Astrocyte (in vitro differentiated cells and primary cell): ENCODE measurements at regions not wholly inside any gene's neighbourhood (a gene's known extent, or its start where the extent isn't known, plus 50 kb on each side); places are given as distances from the start of the nearest gene placed in this dataset.

Experiments used
- DNase-seq: peaks from one replicate; pipeline ENCODE4 v3.0.0-alpha.2; 2010; ENCODE audit warnings: low read depth
- FAIRE-seq: peaks from 2 replicates; lab custom pipeline; 2011; peaks lifted over from hg19 to GRCh38; lab: Jason Lieb, UNC
- H2AFZ ChIP-seq: 2 replicates; pipeline ENCODE4 v1.6.0; 2012; ENCODE audit warnings: low read depth, low read length, inconsistent platforms
- H3K27ac ChIP-seq: 2 replicates; pipeline ENCODE4 v1.5.1; 2011; ENCODE audit warnings: low read depth, low read length, inconsistent platforms
- H3K27me3 ChIP-seq: 2 replicates; pipeline ENCODE4 v1.6.0; 2011; ENCODE audit warnings: low read length, inconsistent platforms; ENCODE audit not compliant: insufficient read depth
- H3K36me3 ChIP-seq: 2 replicates; pipeline ENCODE4 v1.5.1; 2011; ENCODE audit warnings: low read length, inconsistent platforms; ENCODE audit not compliant: insufficient read depth
- H3K4me1 ChIP-seq: 2 replicates; pipeline ENCODE4 v1.5.1; 2011; ENCODE audit warnings: low read length, inconsistent platforms; ENCODE audit not compliant: insufficient read depth
- H3K4me2 ChIP-seq: 2 replicates; pipeline ENCODE4 v1.6.0; 2012; ENCODE audit warnings: low read length, inconsistent platforms
- H3K4me3 ChIP-seq: 2 replicates; pipeline ENCODE4 v1.5.1; 2011; ENCODE audit warnings: low read depth, mild to moderate bottlenecking, low read length, inconsistent platforms; ENCODE audit not compliant: insufficient read depth
- H3K79me2 ChIP-seq: 2 replicates; pipeline ENCODE4 v1.6.0; 2012; ENCODE audit warnings: mild to moderate bottlenecking, low read length, inconsistent platforms; ENCODE audit not compliant: insufficient read depth
- H3K9ac ChIP-seq: 2 replicates; pipeline ENCODE4 v1.6.0; 2012; ENCODE audit warnings: mild to moderate bottlenecking, low read length, inconsistent platforms
- H3K9me3 ChIP-seq: 2 replicates; pipeline ENCODE4 v1.5.1; 2012; ENCODE audit warnings: low read depth, mild to moderate bottlenecking, low read length, inconsistent platforms; ENCODE audit not compliant: insufficient read depth
- H4K20me1 ChIP-seq: 2 replicates; pipeline ENCODE4 v1.6.0; 2012; ENCODE audit warnings: low read length, inconsistent platforms; ENCODE audit not compliant: insufficient read depth
- H3K27ac Mint-ChIP-seq: one replicate; pipeline ENCODE4 v1.8.0; 2021; ENCODE audit warnings: mild to moderate bottlenecking, mixed read lengths; ENCODE audit not compliant: unreplicated experiment
- H3K27me3 Mint-ChIP-seq: one replicate; pipeline ENCODE4 v1.8.0; 2021; ENCODE audit warnings: low read depth, mixed read lengths; ENCODE audit not compliant: unreplicated experiment
- H3K36me3 Mint-ChIP-seq: one replicate; pipeline ENCODE4 v1.8.0; 2021; ENCODE audit warnings: low read depth, mixed read lengths; ENCODE audit not compliant: unreplicated experiment
- H3K4me1 Mint-ChIP-seq: one replicate; pipeline ENCODE4 v1.8.0; 2021; ENCODE audit warnings: low read depth, mixed read lengths; ENCODE audit not compliant: unreplicated experiment
- H3K4me3 Mint-ChIP-seq: one replicate; pipeline ENCODE4 v1.8.0; 2021; ENCODE audit warnings: mild to moderate bottlenecking, moderate library complexity, mixed read lengths; ENCODE audit not compliant: unreplicated experiment
- H3K9me3 Mint-ChIP-seq: one replicate; pipeline ENCODE4 v1.8.0; 2021; ENCODE audit warnings: mild to moderate bottlenecking, mixed read lengths; ENCODE audit not compliant: unreplicated experiment
- EZH2 ChIP-seq: IDR thresholded peaks from 2 replicates; pipeline ENCODE4 v1.6.1; 2012; ENCODE audit warnings: mild to moderate bottlenecking, low read length, inconsistent platforms; ENCODE audit not compliant: insufficient read depth
- TF ChIP-seq, protein P1 (sequence below): IDR thresholded peaks from 2 replicates; pipeline ENCODE4 v1.5.1; 2011; ENCODE audit warnings: low read depth, mild to moderate bottlenecking, inconsistent platforms, low read length, moderate library complexity; ENCODE audit not compliant: insufficient read depth

DNA sequence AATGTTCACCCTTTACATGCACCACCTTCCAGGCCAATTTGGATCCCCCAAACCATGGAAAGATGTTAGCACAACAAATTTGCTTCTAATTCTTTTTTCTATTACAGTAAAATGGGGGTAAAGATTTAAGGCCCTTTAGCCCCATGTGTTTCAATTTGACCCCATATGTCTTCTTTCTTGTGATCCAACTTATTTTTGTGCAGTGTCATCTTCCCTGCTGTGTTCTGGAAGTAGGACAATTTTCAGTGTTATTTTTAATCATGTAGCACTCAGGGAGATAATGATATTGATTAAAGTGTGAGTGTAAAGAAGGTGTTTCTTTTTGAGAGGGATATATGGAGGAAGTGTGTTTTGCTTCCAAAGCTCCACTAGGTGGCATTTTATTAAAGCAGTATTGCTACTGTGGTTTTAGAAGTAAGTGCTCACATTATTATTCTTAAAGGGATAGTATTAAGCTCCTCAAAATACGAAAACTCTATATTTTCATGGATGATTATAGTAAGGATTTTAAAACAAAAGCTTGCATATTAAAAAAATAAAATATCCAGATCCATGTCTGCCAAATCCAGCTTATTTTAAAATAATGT lies 118.7 kb upstream of the ATP10B start:
- Histone ChIP-seq H3K4me2 (no peak overlapping the region), H3K9me3 (no peaks in the 10 kb centered on the region), H3K79me2 (no peaks in the 10 kb centered on the region), H3K27ac (no peak overlapping the region), H3K4me1 (no peaks in the 10 kb centered on the region), H2AFZ (no peak overlapping the region), H4K20me1 (no peaks in the 10 kb centered on the region), H3K36me3 (no peaks in the 10 kb centered on the region), H3K4me3 (no peak overlapping the region), H3K9ac (no peak overlapping the region), H3K27me3 (no peaks in the 10 kb centered on the region)
- no peak for DNase-seq
- TF ChIP-seq EZH2 = no peak
- TF ChIP-seq, protein P1, sequence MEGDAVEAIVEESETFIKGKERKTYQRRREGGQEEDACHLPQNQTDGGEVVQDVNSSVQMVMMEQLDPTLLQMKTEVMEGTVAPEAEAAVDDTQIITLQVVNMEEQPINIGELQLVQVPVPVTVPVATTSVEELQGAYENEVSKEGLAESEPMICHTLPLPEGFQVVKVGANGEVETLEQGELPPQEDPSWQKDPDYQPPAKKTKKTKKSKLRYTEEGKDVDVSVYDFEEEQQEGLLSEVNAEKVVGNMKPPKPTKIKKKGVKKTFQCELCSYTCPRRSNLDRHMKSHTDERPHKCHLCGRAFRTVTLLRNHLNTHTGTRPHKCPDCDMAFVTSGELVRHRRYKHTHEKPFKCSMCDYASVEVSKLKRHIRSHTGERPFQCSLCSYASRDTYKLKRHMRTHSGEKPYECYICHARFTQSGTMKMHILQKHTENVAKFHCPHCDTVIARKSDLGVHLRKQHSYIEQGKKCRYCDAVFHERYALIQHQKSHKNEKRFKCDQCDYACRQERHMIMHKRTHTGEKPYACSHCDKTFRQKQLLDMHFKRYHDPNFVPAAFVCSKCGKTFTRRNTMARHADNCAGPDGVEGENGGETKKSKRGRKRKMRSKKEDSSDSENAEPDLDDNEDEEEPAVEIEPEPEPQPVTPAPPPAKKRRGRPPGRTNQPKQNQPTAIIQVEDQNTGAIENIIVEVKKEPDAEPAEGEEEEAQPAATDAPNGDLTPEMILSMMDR = no peak
- no peak overlapping the region for H3K4me3 Mint-ChIP-seq
- FAIRE-seq = no peak
- H3K4me1 Mint-ChIP-seq = no peaks in the 10 kb centered on the region
- H3K36me3 Mint-ChIP-seq = no peaks in the 10 kb centered on the region
- H3K9me3 Mint-ChIP-seq = no peaks in the 10 kb centered on the region
- peaks cover 7% of the 10 kb centered on the region for H3K27me3 Mint-ChIP-seq
- H3K27ac Mint-ChIP-seq = no peak overlapping the region

DNA sequence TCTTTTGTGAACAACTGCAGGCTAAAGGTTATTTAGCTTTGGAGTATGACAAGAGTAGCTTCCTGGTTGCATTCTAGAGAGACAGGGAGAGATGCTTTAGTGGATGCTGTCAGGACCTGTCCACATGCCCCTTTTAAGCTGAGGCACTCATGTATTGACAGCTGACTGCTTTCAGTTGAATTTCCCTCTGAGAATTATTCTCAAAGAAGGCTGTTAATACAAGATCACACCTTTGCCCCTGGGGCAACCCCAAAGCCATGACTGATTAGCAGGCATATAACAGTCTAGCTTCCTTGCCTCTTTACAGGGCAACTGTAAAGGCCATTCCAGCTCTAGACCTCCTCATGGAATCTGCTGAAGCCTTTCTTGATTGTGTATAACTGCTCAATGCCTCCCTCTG lies 117.6 kb upstream of the ATP10B start:
- no peak overlapping the region for H3K4me2 ChIP-seq
- FAIRE-seq (no peak), DNase-seq (no peak)
- Mint-ChIP-seq H3K4me3 (no peak overlapping the region), H3K4me1 (no peaks in the 10 kb centered on the region), H3K9me3 (no peaks in the 10 kb centered on the region), H3K27ac (no peak overlapping the region), H3K27me3 (peaks cover 7% of the 10 kb centered on the region), H3K36me3 (no peaks in the 10 kb centered on the region)
- H3K4me1 ChIP-seq = no peaks in the 10 kb centered on the region
- H3K27me3 ChIP-seq = no peaks in the 10 kb centered on the region
- H3K36me3 ChIP-seq = no peaks in the 10 kb centered on the region
- H3K79me2 ChIP-seq = no peaks in the 10 kb centered on the region
- H3K27ac ChIP-seq = no peak overlapping the region
- TF ChIP-seq, protein P1 = no peak
- TF ChIP-seq EZH2 = no peak
- no peak overlapping the region for H2AFZ ChIP-seq
- H3K9ac ChIP-seq = no peak overlapping the region
- no peaks in the 10 kb centered on the region for H3K9me3 ChIP-seq
- H3K4me3 ChIP-seq = no peak overlapping the region
- H4K20me1 ChIP-seq = no peaks in the 10 kb centered on the region

DNA sequence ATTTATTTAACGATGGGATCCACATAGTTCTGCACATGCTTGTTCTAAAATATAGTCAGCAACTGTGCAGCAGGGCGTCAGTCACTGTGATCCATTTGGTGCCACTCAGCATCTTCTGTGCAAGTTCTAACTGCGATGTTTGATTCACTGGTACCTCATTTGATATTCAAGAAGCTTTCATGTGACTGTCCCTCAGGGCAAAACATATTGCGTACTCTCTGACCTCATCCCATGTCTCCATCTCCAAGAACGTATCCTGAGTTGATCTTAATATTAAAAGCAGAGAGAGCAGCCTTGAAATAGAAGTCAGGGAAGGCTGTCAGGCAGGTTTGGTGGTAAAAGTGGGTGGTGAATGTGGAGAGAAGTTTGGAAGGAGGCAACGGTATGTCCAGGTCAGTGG lies 116.5 kb upstream of the ATP10B start:
- H3K4me1 Mint-ChIP-seq = no peaks in the 10 kb centered on the region
- H3K27me3 Mint-ChIP-seq = peaks cover 7% of the 10 kb centered on the region
- no peak overlapping the region for H3K27ac Mint-ChIP-seq
- Histone ChIP-seq H3K27ac (no peak overlapping the region), H3K4me3 (no peak overlapping the region), H3K9me3 (no peaks in the 10 kb centered on the region), H3K36me3 (no peaks in the 10 kb centered on the region), H3K4me1 (no peaks in the 10 kb centered on the region), H3K9ac (no peak overlapping the region), H4K20me1 (no peaks in the 10 kb centered on the region), H3K79me2 (no peaks in the 10 kb centered on the region), H3K27me3 (no peaks in the 10 kb centered on the region), H3K4me2 (no peak overlapping the region), H2AFZ (no peak overlapping the region)
- TF ChIP-seq, protein P1 = no peak
- TF ChIP-seq EZH2 = no peak
- DNase-seq (no peak), FAIRE-seq (no peak)
- no peaks in the 10 kb centered on the region for H3K36me3 Mint-ChIP-seq
- H3K9me3 Mint-ChIP-seq = no peaks in the 10 kb centered on the region
- H3K4me3 Mint-ChIP-seq = no peak overlapping the region
